ENCODE measurements at regions not wholly inside any gene's neighbourhood (a gene's known extent, or its start where the extent isn't known, plus 50 kb on each side); places are given as distances from the start of the nearest gene placed in this dataset.

DNA sequence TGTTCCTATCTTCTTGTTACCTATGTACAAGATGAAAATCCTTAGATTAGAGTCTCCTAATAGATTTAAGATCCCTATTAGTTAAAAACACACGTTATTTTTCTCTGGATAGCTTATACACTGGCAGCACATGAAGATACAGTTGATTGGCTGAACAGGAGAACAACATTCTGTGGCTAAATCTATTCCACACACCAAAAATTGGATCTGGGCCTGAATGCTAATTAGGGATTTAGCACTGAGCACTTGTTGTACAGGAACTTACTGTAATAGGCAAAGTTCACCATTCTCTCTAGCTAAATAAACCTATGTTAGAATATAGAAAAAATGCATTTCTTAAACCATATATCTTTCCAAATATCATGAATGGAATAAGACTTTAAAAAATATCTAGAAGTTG, 117.1 kb upstream of the PTGFR start:
- no peaks in the 10 kb centered on the region for H3K9me3 ChIP-seq (ENCODE audit: control insufficient read depth, insufficient read depth, low read length)
- no peak overlapping the region for H3K4me3 ChIP-seq (ENCODE audit: low read length)
- no peaks in the 10 kb centered on the region for H4K20me1 ChIP-seq (ENCODE audit: control insufficient read depth, insufficient read depth, low read depth, low read length)
- H3K4me1 ChIP-seq (ENCODE audit: control insufficient read depth, low read length) = no peaks in the 10 kb centered on the region
- no peaks in the 10 kb centered on the region for H3K9me2 ChIP-seq (replicated peaks; ENCODE audit: control insufficient read depth, low read length)
- H3K36me3 ChIP-seq (ENCODE audit: control insufficient read depth, low read length) = no peaks in the 10 kb centered on the region
- no peak for TF ChIP-seq EZH2phosphoT487 (IDR thresholded peaks at IDR 0.05; ENCODE audit: borderline replicate concordance, low read length)
- TF ChIP-seq, protein P1, sequence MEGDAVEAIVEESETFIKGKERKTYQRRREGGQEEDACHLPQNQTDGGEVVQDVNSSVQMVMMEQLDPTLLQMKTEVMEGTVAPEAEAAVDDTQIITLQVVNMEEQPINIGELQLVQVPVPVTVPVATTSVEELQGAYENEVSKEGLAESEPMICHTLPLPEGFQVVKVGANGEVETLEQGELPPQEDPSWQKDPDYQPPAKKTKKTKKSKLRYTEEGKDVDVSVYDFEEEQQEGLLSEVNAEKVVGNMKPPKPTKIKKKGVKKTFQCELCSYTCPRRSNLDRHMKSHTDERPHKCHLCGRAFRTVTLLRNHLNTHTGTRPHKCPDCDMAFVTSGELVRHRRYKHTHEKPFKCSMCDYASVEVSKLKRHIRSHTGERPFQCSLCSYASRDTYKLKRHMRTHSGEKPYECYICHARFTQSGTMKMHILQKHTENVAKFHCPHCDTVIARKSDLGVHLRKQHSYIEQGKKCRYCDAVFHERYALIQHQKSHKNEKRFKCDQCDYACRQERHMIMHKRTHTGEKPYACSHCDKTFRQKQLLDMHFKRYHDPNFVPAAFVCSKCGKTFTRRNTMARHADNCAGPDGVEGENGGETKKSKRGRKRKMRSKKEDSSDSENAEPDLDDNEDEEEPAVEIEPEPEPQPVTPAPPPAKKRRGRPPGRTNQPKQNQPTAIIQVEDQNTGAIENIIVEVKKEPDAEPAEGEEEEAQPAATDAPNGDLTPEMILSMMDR (IDR thresholded peaks at IDR 0.05; ENCODE audit: low read depth, low read length, poor library complexity, severe bottlenecking) = no peak
- H3K79me2 ChIP-seq (ENCODE audit: control insufficient read depth, low read length) = no peaks in the 10 kb centered on the region
- no peaks in the 10 kb centered on the region for H3K27me3 ChIP-seq (ENCODE audit: control insufficient read depth, low read length)
- H3K4me2 ChIP-seq (ENCODE audit: low read length) = no peak overlapping the region
- no peaks in the 10 kb centered on the region for H3F3A ChIP-seq (ENCODE audit: control insufficient read depth, insufficient read depth)
- no peak overlapping the region for H3K27ac ChIP-seq (ENCODE audit: low read depth, low read length)

DNA sequence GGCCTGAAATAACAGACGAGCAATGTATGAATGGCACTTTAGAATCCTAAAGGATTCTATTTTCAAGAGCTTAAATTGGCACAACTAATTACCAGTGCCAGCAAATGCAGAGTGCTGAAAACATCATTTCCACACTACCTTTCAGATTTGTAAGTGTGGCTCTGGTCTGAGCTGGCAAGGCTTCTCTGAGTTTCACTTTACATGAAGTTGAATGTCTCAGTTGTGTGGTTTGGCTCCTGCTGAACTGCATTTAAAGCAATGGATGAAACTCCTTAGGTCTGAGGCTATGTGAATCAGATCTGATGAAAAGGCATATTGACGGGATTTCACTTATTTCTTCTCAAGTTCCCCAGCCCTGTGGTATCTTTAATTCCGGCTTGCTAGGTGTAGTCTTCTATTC, 114.8 kb upstream of the PTGFR start:
- no peaks in the 10 kb centered on the region for H3K27me3 ChIP-seq (ENCODE audit: control insufficient read depth, low read length)
- no peaks in the 10 kb centered on the region for H3K36me3 ChIP-seq (ENCODE audit: control insufficient read depth, low read length)
- H3K9me2 ChIP-seq (replicated peaks; ENCODE audit: control insufficient read depth, low read length) = no peaks in the 10 kb centered on the region
- H3K4me1 ChIP-seq (ENCODE audit: control insufficient read depth, low read length) = no peaks in the 10 kb centered on the region
- H3K4me3 ChIP-seq (ENCODE audit: low read length) = no peak overlapping the region
- H3F3A ChIP-seq (ENCODE audit: control insufficient read depth, insufficient read depth) = no peaks in the 10 kb centered on the region
- H4K20me1 ChIP-seq (ENCODE audit: control insufficient read depth, insufficient read depth, low read depth, low read length) = no peaks in the 10 kb centered on the region
- H3K27ac ChIP-seq (ENCODE audit: low read depth, low read length) = no peak overlapping the region
- no peaks in the 10 kb centered on the region for H3K79me2 ChIP-seq (ENCODE audit: control insufficient read depth, low read length)
- H3K9me3 ChIP-seq (ENCODE audit: control insufficient read depth, insufficient read depth, low read length) = no peaks in the 10 kb centered on the region
- no peak for TF ChIP-seq EZH2phosphoT487 (IDR thresholded peaks at IDR 0.05; ENCODE audit: borderline replicate concordance, low read length)
- TF ChIP-seq, protein P1 (IDR thresholded peaks at IDR 0.05; ENCODE audit: low read depth, low read length, poor library complexity, severe bottlenecking) = no peak
- H3K4me2 ChIP-seq (ENCODE audit: low read length) = no peak overlapping the region

DNA sequence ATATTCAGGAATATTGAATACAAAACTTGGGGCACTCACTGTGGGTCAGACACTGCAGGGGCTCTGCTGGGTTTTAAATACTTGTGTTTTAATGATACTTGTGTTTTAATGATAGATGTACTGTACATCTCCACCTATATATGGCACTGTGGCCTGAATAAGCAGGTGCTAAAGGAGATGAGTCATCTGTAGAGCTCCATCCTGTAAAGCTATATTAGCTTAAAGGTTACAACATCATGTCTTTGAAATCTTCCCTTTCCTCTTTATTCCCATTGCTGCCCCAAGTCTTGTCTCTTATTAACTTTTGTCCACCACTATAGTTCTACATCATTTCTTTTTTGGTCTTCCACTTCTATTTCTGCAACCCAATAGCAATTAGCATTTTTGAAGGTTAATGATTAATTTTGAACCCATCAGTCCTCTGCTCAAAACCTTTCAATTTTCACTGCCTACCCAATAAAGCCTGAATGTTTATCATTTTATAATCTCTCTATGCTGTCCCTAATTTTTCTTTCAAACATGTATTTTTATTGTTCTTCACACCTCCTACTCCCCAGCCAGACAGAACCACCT, 113.3 kb upstream of the PTGFR start:
- Histone ChIP-seq H3K4me3 (ENCODE audit: low read length) (no peak overlapping the region), H3K9me2 (replicated peaks; ENCODE audit: control insufficient read depth, low read length) (no peaks in the 10 kb centered on the region), H3K4me2 (ENCODE audit: low read length) (no peak overlapping the region), H3K27ac (ENCODE audit: low read depth, low read length) (no peak overlapping the region), H3K79me2 (ENCODE audit: control insufficient read depth, low read length) (no peaks in the 10 kb centered on the region), H3K9me3 (ENCODE audit: control insufficient read depth, insufficient read depth, low read length) (no peaks in the 10 kb centered on the region), H3K27me3 (ENCODE audit: control insufficient read depth, low read length) (no peaks in the 10 kb centered on the region), H3K4me1 (ENCODE audit: control insufficient read depth, low read length) (no peaks in the 10 kb centered on the region), H3K36me3 (ENCODE audit: control insufficient read depth, low read length) (no peaks in the 10 kb centered on the region), H3F3A (ENCODE audit: control insufficient read depth, insufficient read depth) (no peaks in the 10 kb centered on the region), H4K20me1 (ENCODE audit: control insufficient read depth, insufficient read depth, low read depth, low read length) (no peaks in the 10 kb centered on the region)
- TF ChIP-seq EZH2phosphoT487 (IDR thresholded peaks at IDR 0.05; ENCODE audit: borderline replicate concordance, low read length) = no peak

DNA sequence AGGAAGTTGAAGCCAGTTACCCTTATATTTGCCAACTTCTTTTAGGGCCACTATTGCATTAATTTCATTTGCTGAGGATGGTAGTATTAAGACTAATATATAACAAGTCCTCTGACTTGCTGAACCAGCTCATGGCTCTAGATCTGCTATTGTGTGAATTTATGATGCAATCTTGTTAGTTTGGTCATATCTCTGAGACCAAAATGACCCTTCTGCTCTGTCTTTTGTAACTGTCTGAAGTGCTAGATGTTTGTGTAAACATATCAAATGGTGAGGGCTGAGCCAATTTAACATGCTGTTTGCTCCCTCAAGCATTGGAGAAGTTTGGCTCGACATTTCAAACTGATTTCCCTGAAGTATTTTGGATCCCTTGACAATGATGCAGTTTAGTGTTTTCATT, 106.9 kb upstream of the PTGFR start:
- TF ChIP-seq, protein P1 (IDR thresholded peaks at IDR 0.05; ENCODE audit: low read depth, low read length, poor library complexity, severe bottlenecking) = no peak
- no peak for TF ChIP-seq EZH2phosphoT487 (IDR thresholded peaks at IDR 0.05; ENCODE audit: borderline replicate concordance, low read length)
- Histone ChIP-seq H3K4me2 (ENCODE audit: low read length) (no peak overlapping the region), H3K36me3 (ENCODE audit: control insufficient read depth, low read length) (no peaks in the 10 kb centered on the region), H4K20me1 (ENCODE audit: control insufficient read depth, insufficient read depth, low read depth, low read length) (no peaks in the 10 kb centered on the region), H3K27ac (ENCODE audit: low read depth, low read length) (no peak overlapping the region), H3F3A (ENCODE audit: control insufficient read depth, insufficient read depth) (no peaks in the 10 kb centered on the region), H3K27me3 (ENCODE audit: control insufficient read depth, low read length) (no peaks in the 10 kb centered on the region), H3K4me1 (ENCODE audit: control insufficient read depth, low read length) (no peaks in the 10 kb centered on the region), H3K9me3 (ENCODE audit: control insufficient read depth, insufficient read depth, low read length) (no peaks in the 10 kb centered on the region), H3K4me3 (ENCODE audit: low read length) (no peak overlapping the region), H3K79me2 (ENCODE audit: control insufficient read depth, low read length) (no peaks in the 10 kb centered on the region), H3K9me2 (replicated peaks; ENCODE audit: control insufficient read depth, low read length) (no peaks in the 10 kb centered on the region)
